ENCODE measurements at regions not wholly inside any gene's neighbourhood (a gene's known extent, or its start where the extent isn't known, plus 50 kb on each side); places are given as distances from the start of the nearest gene placed in this dataset.

DNA sequence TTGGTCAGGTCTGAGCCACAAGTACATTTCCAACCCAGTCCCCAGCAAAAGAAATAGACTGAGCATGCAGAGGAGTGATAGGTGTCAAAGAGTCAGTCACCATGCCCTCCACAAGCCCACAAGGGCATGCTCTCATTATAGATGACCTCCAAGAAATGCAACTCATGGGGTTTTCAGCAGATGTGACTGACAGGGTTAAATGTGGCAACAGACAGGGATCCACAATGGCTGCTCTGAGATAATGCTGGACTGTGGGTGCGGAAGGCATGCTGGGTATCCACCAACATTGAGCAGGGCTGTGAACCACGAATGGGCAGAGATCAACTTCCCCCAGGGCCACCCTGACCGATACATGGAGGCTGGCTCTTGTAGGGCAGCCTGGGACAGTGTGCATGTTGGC is 115.8 kb downstream of the BCOR start:
- POLR2A ChIA-PET, result no interaction called here
- CTCF ChIA-PET, result no interaction called here

DNA sequence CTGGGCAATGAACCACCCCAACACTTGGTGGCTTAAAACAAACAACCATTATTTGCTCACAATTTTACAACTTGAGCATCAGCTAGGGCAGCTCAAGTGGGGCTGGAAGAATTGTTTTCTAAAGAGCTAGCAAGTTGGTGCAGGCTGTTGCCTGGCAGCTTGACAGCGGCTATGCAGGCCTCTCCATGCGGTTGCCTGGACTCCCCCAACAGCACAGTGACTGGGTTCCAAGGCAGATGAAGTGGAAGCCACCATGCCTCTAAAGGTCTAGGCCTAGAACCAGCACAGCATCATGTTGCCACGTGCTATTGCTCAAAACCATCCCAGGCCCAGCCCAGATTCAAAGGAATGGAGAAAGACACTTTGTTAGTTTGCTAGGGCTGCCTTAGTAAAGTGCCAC is 114.8 kb downstream of the BCOR start:
- DNase-seq (ENCODE audit: low read depth), result no peak
- no peaks in the 10 kb centered on the region for H3K27me3 ChIP-seq (ENCODE audit: control insufficient read depth, insufficient read depth, low read length)
- ChIA-PET POLR2A (no interaction called here), CTCF (no interaction called here)
- no peak for TF ChIP-seq CTCF (IDR thresholded peaks at IDR 0.05; ENCODE audit: insufficient read depth, low read depth, low read length)
- H3K4me3 ChIP-seq (ENCODE audit: low read depth, low read length), result no peak overlapping the region
- H3K36me3 ChIP-seq (ENCODE audit: control insufficient read depth, insufficient read depth, low read length), result no peaks in the 10 kb centered on the region

More for the DNA sequence above, 115.8 kb downstream of the BCOR start:
- no peak overlapping the region for H3K4me3 ChIP-seq (ENCODE audit: low read depth, low read length)
- TF ChIP-seq CTCF (IDR thresholded peaks at IDR 0.05; ENCODE audit: insufficient read depth, low read depth, low read length), result no peak
- DNase-seq (ENCODE audit: low read depth), result no peak
- H3K36me3 ChIP-seq (ENCODE audit: control insufficient read depth, insufficient read depth, low read length), result no peaks in the 10 kb centered on the region
- no peaks in the 10 kb centered on the region for H3K27me3 ChIP-seq (ENCODE audit: control insufficient read depth, insufficient read depth, low read length)

DNA sequence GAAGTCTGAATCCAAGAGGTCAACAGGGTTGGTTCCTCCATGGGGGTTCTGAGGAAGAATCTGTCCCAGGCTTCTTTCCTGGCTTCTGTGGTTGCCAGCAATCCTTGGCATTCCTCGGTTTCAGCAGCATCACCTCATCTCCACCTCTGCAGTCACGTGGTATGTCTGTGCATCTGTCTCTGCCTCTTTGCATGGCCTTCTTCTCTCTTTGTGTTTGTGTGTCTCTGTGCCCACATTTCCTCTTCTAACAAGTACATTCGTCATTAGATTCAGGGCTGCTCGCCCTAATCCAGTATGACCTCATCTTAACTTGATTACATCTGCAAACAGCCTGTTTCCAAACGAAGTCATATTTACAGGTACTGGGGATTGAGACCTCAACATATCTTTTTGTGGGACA is 114.0 kb downstream of the BCOR start:
- ChIA-PET POLR2A (no interaction called here), CTCF (no interaction called here)
- no peak for TF ChIP-seq CTCF (IDR thresholded peaks at IDR 0.05; ENCODE audit: insufficient read depth, low read depth, low read length)
- no peak overlapping the region for H3K4me3 ChIP-seq (ENCODE audit: low read depth, low read length)
- no peak for DNase-seq (ENCODE audit: low read depth)
- no peaks in the 10 kb centered on the region for H3K27me3 ChIP-seq (ENCODE audit: control insufficient read depth, insufficient read depth, low read length)
- H3K36me3 ChIP-seq (ENCODE audit: control insufficient read depth, insufficient read depth, low read length), result no peaks in the 10 kb centered on the region

GRCh38 chrX:39984191-39984956 is 113.4 kb downstream of the BCOR start:
- no peak for TF ChIP-seq CTCF (IDR thresholded peaks at IDR 0.05; ENCODE audit: insufficient read depth, low read depth, low read length)
- Histone ChIP-seq H3K4me3 (ENCODE audit: low read depth, low read length) (no peak overlapping the region), H3K36me3 (ENCODE audit: control insufficient read depth, insufficient read depth, low read length) (no peaks in the 10 kb centered on the region), H3K27me3 (ENCODE audit: control insufficient read depth, insufficient read depth, low read length) (no peaks in the 10 kb centered on the region)
- no peak for DNase-seq (ENCODE audit: low read depth)
- CTCF ChIA-PET, result no interaction called here
- POLR2A ChIA-PET, result no interaction called here

GRCh38 chrX:39985071-39985470 is 112.7 kb downstream of the BCOR start:
- TF ChIP-seq CTCF (IDR thresholded peaks at IDR 0.05; ENCODE audit: insufficient read depth, low read depth, low read length), result no peak
- CTCF ChIA-PET, result interaction anchor here (0.6 kb wide), 1 partner anchor 548 kb away, joined by 4 read pairs; no protein-coding TSS in a partner anchor
- Histone ChIP-seq H3K27me3 (ENCODE audit: control insufficient read depth, insufficient read depth, low read length) (no peaks in the 10 kb centered on the region), H3K4me3 (ENCODE audit: low read depth, low read length) (no peak overlapping the region), H3K36me3 (ENCODE audit: control insufficient read depth, insufficient read depth, low read length) (no peaks in the 10 kb centered on the region)
- POLR2A ChIA-PET, result no interaction called here
- DNase-seq (ENCODE audit: low read depth), result no peak

Data from BJ (cell line).